Loucy (cell line): ENCODE measurements at regions not wholly inside any gene's neighbourhood (a gene's known extent, or its start where the extent isn't known, plus 50 kb on each side); places are given as distances from the start of the nearest gene placed in this dataset.

ENCODE experiments used
- CTCF ChIP-seq: fragments of 200-600 bp; sonication (generic); conservative IDR thresholded peaks from 2 replicates; pipeline ENCODE4 v1.5.1; 2014; ENCODE audit warnings: mild to moderate bottlenecking, antibody characterized with exemption, low read length
- EZH2phosphoT487 ChIP-seq: fragments of 200-600 bp; IDR thresholded peaks from 2 replicates; pipeline ENCODE4 v1.6.1; 2018; ENCODE audit warnings: antibody characterized with exemption, mild to moderate bottlenecking, moderate library complexity, borderline replicate concordance

GRCh38 chr5:30239331-30240022, 954.0 kb upstream of the CDH6 start:
- TF ChIP-seq CTCF = no peak
- TF ChIP-seq EZH2phosphoT487 = no peak
